GM23338 (cell line): ENCODE measurements at regions not wholly inside any gene's neighbourhood (a gene's known extent, or its start where the extent isn't known, plus 50 kb on each side); places are given as distances from the start of the nearest gene placed in this dataset.

Experiments
- ATAC-seq: fragments of 200-7000 bp; cut with Tn5 transposase; 3 replicates; pipeline ENCODE4 v1.9.1; 2020
- DNase-seq: peaks from one replicate; pipeline ENCODE4 v3.0.0-alpha.2; 2015; ENCODE audit warnings: low spot score
- H2AFZ ChIP-seq: fragments of 200-600 bp; sonication (generic); 2 replicates; pipeline ENCODE4 v1.8.0; 2016; ENCODE audit warnings: antibody characterized with exemption, mild to moderate bottlenecking, moderate library complexity
- H3F3A ChIP-seq: fragments of 200-600 bp; sonication (generic); replicated peaks from 2 replicates; pipeline ENCODE4 v1.8.0; 2017; ENCODE audit warnings: antibody characterized with exemption, mixed run types, low read depth
- H3K27ac ChIP-seq: fragments of 200-600 bp; sonication (generic); 2 replicates; pipeline ENCODE4 v1.6.1; 2016; ENCODE audit warnings: low read depth
- H3K27me3 ChIP-seq: fragments of 200-600 bp; sonication (generic); 2 replicates; pipeline ENCODE4 v1.8.0; 2016; ENCODE audit warnings: mild to moderate bottlenecking, mixed run types, moderate library complexity; ENCODE audit not compliant: insufficient read depth
- H3K36me3 ChIP-seq: fragments of 200-600 bp; sonication (generic); 2 replicates; pipeline ENCODE4 v1.8.0; 2016; ENCODE audit warnings: mild to moderate bottlenecking; ENCODE audit not compliant: insufficient read depth
- H3K4me1 ChIP-seq: fragments of 200-600 bp; sonication (generic); 2 replicates; pipeline ENCODE4 v1.8.0; 2016; ENCODE audit warnings: mild to moderate bottlenecking, moderate library complexity; ENCODE audit not compliant: insufficient read depth
- H3K4me2 ChIP-seq: fragments of 200-600 bp; sonication (generic); 2 replicates; pipeline ENCODE4 v1.7.1; 2017; ENCODE audit warnings: mixed run types
- H3K4me3 ChIP-seq: fragments of 200-600 bp; sonication (generic); 2 replicates; pipeline ENCODE4 v1.6.1; 2016; ENCODE audit warnings: mixed run types
- H3K79me2 ChIP-seq: fragments of 200-600 bp; sonication (generic); replicated peaks from 2 replicates; pipeline ENCODE4 v1.8.0; 2017; ENCODE audit warnings: mild to moderate bottlenecking; ENCODE audit not compliant: insufficient read depth
- H3K9me2 ChIP-seq: fragments of 200-600 bp; sonication (generic); 2 replicates; pipeline ENCODE4 v1.8.0; 2017; ENCODE audit not compliant: insufficient read depth
- H4K20me1 ChIP-seq: fragments of 200-600 bp; sonication (generic); replicated peaks from 2 replicates; pipeline ENCODE4 v1.8.0; 2017; ENCODE audit warnings: mild to moderate bottlenecking; ENCODE audit not compliant: insufficient read depth
- H3K27ac Mint-ChIP-seq: 2 replicates; pipeline ENCODE4 v1.8.0; 2020; ENCODE audit warnings: inconsistent platforms, mild to moderate bottlenecking, moderate library complexity, mixed read lengths
- H3K27me3 Mint-ChIP-seq: 3 replicates; pipeline ENCODE4 v1.8.0; 2022; ENCODE audit warnings: low read depth, mild to moderate bottlenecking, moderate library complexity, mixed read lengths, inconsistent platforms; ENCODE audit not compliant: insufficient read depth, poor library complexity
- H3K36me3 Mint-ChIP-seq: 3 replicates; pipeline ENCODE4 v1.8.0; 2021; ENCODE audit warnings: low read depth, mild to moderate bottlenecking, inconsistent platforms, moderate library complexity, mixed read lengths
- H3K4me1 Mint-ChIP-seq: 3 replicates; pipeline ENCODE4 v1.8.0; 2020; ENCODE audit warnings: mild to moderate bottlenecking, inconsistent platforms, mixed read lengths
- H3K4me3 Mint-ChIP-seq: 3 replicates; pipeline ENCODE4 v1.8.0; 2021; ENCODE audit warnings: moderate library complexity, mild to moderate bottlenecking, inconsistent platforms, mixed read lengths
- H3K9me3 Mint-ChIP-seq: 3 replicates; pipeline ENCODE4 v1.8.0; 2020; ENCODE audit warnings: moderate library complexity, mild to moderate bottlenecking, inconsistent platforms, mixed read lengths
- CREB1 ChIP-seq: fragments of 250-450 bp; sonication (Bioruptor Pico); IDR thresholded peaks from 2 replicates; pipeline ENCODE4 v1.5.0; 2020; ENCODE audit warnings: low read depth, mild to moderate bottlenecking, moderate library complexity
- EZH2 ChIP-seq: fragments of 200-600 bp; sonication (generic); IDR thresholded peaks from one replicate; pipeline ENCODE4 v1.8.0; 2017; ENCODE audit warnings: antibody characterized with exemption, mild to moderate bottlenecking, low read depth; ENCODE audit not compliant: unreplicated experiment
- EZH2phosphoT487 ChIP-seq: fragments of 200-600 bp; sonication (generic); IDR thresholded peaks from one replicate; pipeline ENCODE4 v1.8.1; 2018; ENCODE audit warnings: antibody characterized with exemption; ENCODE audit not compliant: unreplicated experiment
- JUNB ChIP-seq: IDR thresholded peaks from one replicate; pipeline ENCODE4 v1.6.1; 2016; ENCODE audit warnings: antibody characterized with exemption; ENCODE audit not compliant: unreplicated experiment
- NANOG ChIP-seq: IDR thresholded peaks from 2 replicates; pipeline ENCODE4 v1.6.1; 2016; ENCODE audit warnings: antibody characterized with exemption, borderline replicate concordance
- POLR2AphosphoS5 ChIP-seq: IDR thresholded peaks from 2 replicates; pipeline ENCODE4 v1.6.1; 2016; ENCODE audit warnings: antibody characterized with exemption, low read depth
- STAT1 ChIP-seq: IDR thresholded peaks from one replicate; pipeline ENCODE4 v1.6.1; 2016; ENCODE audit warnings: antibody characterized with exemption; ENCODE audit not compliant: unreplicated experiment
- ZNF331 ChIP-seq: fragments of 250-450 bp; sonication (Bioruptor Pico); IDR thresholded peaks from 2 replicates; pipeline ENCODE4 v1.5.0; 2020; ENCODE audit warnings: low read depth, mild to moderate bottlenecking, moderate library complexity
- ZNF462 ChIP-seq: fragments of 250-450 bp; sonication (Bioruptor Pico); IDR thresholded peaks from 2 replicates; pipeline ENCODE4 v1.5.0; 2020; ENCODE audit warnings: mild to moderate bottlenecking, moderate library complexity

DNA sequence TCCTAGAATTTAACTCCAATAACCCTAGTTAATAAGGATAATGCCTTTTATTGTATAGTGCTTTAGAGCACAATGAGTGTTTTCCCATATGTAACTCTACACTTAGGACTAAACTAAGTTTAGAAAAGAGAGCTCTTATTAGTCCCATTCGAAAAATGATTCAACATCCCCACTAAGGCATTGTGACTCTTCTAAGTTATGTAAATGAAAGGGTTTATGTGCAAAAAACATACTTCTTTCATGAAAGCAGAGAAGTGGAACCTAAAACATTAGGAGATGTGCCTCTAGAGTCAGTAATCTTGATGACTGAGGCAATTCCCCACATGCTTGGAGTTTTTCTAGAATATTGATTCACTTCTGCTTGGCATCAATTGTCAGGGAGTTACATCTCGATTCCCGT, 344.1 kb upstream of the ZNF717 start (continued):
- no peak for TF ChIP-seq NANOG
- TF ChIP-seq ZNF462 (CRISPR knock-in tag) = no peak
- no peak for TF ChIP-seq JUNB

GRCh38 chr3:76131396-76132153, 346.2 kb upstream of the ZNF717 start:
- no peak overlapping the region for H3K4me3 ChIP-seq
- Mint-ChIP-seq H3K4me1 (peaks cover 21% of the 10 kb centered on the region), H3K27me3 (no peaks in the 10 kb centered on the region), H3K27ac (peak overlapping the region; percentile 53), H3K36me3 (no peaks in the 10 kb centered on the region), H3K4me3 (no peak overlapping the region), H3K9me3 (no peaks in the 10 kb centered on the region)
- no peaks in the 10 kb centered on the region for H3K9me2 ChIP-seq
- no peak overlapping the region for H3K27ac ChIP-seq
- DNase-seq (no peak), ATAC-seq (no peak)
- TF ChIP-seq EZH2phosphoT487 (no peak), POLR2AphosphoS5 (no peak), ZNF331 (CRISPR knock-in tag) (no peak), STAT1 (no peak), EZH2 (no peak), CREB1 (CRISPR knock-in tag) (no peak), ZNF462 (CRISPR knock-in tag) (no peak)
- no peaks in the 10 kb centered on the region for H3K27me3 ChIP-seq
- H4K20me1 ChIP-seq = no peaks in the 10 kb centered on the region
- no peaks in the 10 kb centered on the region; the same call in 1 of the 2 replicates for H3K4me1 ChIP-seq
- no peaks in the 10 kb centered on the region for H3K79me2 ChIP-seq
- H3F3A ChIP-seq = no peaks in the 10 kb centered on the region
- H3K36me3 ChIP-seq = no peaks in the 10 kb centered on the region
- H2AFZ ChIP-seq = no peak overlapping the region
- no peak overlapping the region for H3K4me2 ChIP-seq
